HG03066 (cell line): ENCODE measurements at regions not wholly inside any gene's neighbourhood (a gene's known extent, or its start where the extent isn't known, plus 50 kb on each side); places are given as distances from the start of the nearest gene placed in this dataset.

ENCODE experiments used
- ATAC-seq: cut with Tn5 transposase; IDR thresholded peaks from one replicate; pipeline ENCODE4 v1.9.1; 2021; ENCODE audit warnings: low read depth; ENCODE audit not compliant: unreplicated experiment

GRCh38 chr3:118710532-118710931, 324.1 kb downstream of the IGSF11 start:
- no peak for ATAC-seq

- no peak for ATAC-seq
Measured at GRCh38 chr3:118713502-118714207, 321.0 kb downstream of the IGSF11 start.

GRCh38 chr3:118714800-118715199, 319.8 kb downstream of the IGSF11 start:
- ATAC-seq: no peak

GRCh38 chr3:118729546-118729945, 305.1 kb downstream of the IGSF11 start:
- ATAC-seq: no peak

GRCh38 chr3:118734664-118735063, 300.0 kb downstream of the IGSF11 start:
- no peak for ATAC-seq

GRCh38 chr3:118736107-118736506, 298.5 kb downstream of the IGSF11 start:
- ATAC-seq: no peak

GRCh38 chr3:118740722-118741290, 293.8 kb downstream of the IGSF11 start:
- no peak for ATAC-seq

- ATAC-seq: no peak
Measured at GRCh38 chr3:118742760-118743159, 291.9 kb downstream of the IGSF11 start.

GRCh38 chr3:118744186-118744585, 290.5 kb downstream of the IGSF11 start:
- ATAC-seq: no peak

GRCh38 chr3:118754406-118755252, 280.0 kb downstream of the IGSF11 start:
- no peak for ATAC-seq

- ATAC-seq: no peak
Measured at GRCh38 chr3:118755253-118755801, 279.3 kb downstream of the IGSF11 start.

GRCh38 chr3:118760585-118761290, 273.9 kb downstream of the IGSF11 start:
- ATAC-seq: no peak

GRCh38 chr3:118761291-118761606, 273.4 kb downstream of the IGSF11 start:
- no peak for ATAC-seq

- no peak for ATAC-seq
Measured at GRCh38 chr3:118765636-118766305, 268.9 kb downstream of the IGSF11 start.

- no peak for ATAC-seq
Measured at GRCh38 chr3:118766306-118766669, 268.4 kb downstream of the IGSF11 start.

GRCh38 chr3:118772036-118772435, 262.6 kb downstream of the IGSF11 start:
- ATAC-seq: no peak

- peak; percentile 93 for ATAC-seq
Measured at GRCh38 chr3:118772547-118773011, 262.1 kb downstream of the IGSF11 start.

- no peak for ATAC-seq
Measured at GRCh38 chr3:118775021-118775420, 259.6 kb downstream of the IGSF11 start.

- ATAC-seq: no peak
Measured at GRCh38 chr3:118778201-118778600, 256.4 kb downstream of the IGSF11 start.

- no peak for ATAC-seq
Measured at GRCh38 chr3:118781232-118781631, 253.4 kb downstream of the IGSF11 start.
